NCI-H2196 (cell line): ENCODE measurements at regions not wholly inside any gene's neighbourhood (a gene's known extent, or its start where the extent isn't known, plus 50 kb on each side); places are given as distances from the start of the nearest gene placed in this dataset.
"Not testable (repeated sequence)": the region's sequence is repeated elsewhere in the genome, so short reads cannot be mapped to it uniquely, and the experiment has no call there.

Source experiments
- DNase-seq: peaks from one replicate; lab custom pipeline; 2025; ENCODE audit not compliant: unreplicated experiment; lab: John Stamatoyannopoulos, UW

- no peak for DNase-seq
Observed at GRCh38 chr20:17837179-17837578, 131.4 kb downstream of the SNX5 start.

DNA sequence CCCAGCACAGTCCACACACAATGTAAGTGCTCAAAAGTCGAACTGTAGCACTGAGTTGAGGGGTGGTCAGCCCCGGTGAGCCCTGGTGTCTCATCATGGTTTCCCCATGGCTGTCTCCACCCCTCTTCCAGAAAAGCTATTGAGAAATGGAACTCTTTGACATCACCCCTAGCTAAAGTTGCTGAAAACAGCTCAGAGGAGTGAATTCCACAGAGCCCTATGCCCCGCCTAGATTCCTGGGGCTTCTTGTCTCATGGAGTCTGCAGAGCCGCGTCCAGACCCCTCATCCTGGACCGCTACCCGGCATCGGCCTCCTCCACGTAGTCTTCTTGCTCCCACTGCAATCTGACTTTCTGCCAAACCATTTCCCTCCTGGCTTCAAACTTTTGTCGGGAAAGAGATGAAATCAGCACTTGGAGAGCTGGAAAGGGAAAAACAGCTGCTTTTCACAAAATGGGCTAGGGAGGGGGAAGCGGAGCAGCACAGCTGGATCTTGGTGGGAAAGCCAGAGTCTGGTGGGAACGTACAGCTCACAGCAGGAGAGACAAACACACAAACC is 132.2 kb downstream of the SNX5 start:
- no peak for DNase-seq

DNA sequence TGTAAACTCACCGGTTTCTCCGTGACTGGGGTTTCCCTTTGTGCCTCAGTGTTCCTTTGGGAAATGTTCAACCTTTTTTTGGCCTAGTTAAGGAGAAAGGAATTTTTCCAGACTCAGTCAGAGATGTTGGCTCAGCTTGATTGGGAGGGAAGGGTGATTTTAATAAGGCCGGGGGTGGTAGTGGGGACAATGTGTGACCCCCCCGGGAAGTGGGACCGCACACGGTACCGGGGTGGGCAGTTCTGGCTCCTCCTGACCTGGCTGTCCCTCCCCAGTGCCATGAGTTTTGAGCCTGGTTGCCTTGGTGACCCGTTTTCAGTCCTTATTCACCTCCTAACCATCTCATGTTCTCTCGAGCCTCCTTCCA is 132.7 kb downstream of the SNX5 start:
- no peak for DNase-seq

GRCh38 chr20:17835240-17835933 is 133.2 kb downstream of the SNX5 start:
- DNase-seq: no peak

DNA sequence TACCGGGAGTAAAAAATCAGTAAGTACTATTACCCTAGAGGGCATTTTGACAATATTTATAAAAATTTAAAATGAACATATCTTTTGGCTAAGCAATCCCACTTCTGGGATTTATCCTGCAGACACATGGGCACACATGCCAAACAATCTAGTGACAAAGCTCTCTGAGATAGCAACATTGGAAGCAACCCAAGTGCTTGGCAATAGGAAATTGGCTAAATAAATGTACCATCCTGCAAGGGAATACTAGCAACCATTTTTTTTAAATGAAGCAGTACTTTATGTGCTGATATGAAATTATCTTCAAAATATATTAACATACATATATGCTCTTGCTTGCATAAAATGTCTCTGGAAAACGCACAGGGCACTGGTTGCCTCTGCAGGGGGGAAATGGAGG is 133.8 kb downstream of the SNX5 start:
- no peak for DNase-seq

DNA sequence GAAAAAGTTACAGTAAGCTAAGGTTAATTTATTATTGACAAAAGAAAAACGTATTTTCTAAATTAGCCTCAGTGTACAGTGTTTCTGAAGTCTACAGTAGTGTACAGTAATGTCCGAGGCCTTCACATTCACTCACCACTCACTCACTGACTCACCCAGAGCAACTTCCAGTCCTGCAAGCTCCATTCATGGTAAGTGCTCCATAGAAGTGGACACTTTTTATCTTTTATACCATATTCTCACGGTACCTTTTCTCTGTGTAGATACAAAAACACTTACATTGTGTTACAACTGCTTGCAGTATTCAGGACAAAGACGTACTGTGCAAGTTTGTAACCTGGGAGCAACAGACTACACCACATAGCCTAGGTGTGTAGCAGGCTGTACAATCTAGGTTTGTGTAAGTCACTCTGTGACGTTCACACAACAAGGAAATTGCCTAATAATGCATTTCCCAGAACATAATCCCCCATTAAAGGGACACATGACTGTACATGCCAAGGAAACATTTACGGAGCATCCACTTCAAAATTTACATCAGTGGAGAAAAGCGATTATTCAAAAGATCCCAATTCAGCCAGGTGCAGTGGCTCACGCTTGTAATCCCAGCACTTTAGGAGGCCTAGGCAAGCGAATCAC is 133.4 kb downstream of the BANF2 start:
- no peak for DNase-seq

GRCh38 chr20:17832236-17832915 is 132.6 kb downstream of the BANF2 start:
- no peak for DNase-seq

DNA sequence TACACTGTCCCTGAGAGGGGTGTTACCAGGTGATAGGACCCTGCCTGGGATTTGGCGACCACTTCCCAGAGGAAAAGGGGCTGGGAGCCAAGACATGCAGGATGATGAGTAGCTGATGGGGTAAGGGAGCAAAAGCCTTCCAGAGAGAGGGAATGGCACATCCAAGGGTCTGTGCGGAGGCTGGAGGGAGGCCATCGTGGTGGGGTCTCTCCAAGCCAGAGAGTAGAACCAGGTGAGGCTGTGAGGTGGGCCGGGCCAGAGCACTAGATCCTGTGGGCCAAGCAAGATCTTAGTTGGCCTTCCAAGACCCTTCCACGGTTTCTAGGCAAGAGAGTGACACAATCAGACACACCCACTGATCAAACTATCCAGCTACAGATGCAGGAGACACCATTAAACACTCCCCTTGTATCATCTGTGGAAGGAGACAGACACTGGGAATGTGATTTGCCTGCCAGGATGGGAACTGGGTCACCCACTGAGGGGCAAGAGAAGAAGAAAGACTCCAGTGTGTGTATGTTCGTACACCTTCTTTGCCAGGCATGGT is 128.9 kb downstream of the BANF2 start:
- no peak for DNase-seq

DNA sequence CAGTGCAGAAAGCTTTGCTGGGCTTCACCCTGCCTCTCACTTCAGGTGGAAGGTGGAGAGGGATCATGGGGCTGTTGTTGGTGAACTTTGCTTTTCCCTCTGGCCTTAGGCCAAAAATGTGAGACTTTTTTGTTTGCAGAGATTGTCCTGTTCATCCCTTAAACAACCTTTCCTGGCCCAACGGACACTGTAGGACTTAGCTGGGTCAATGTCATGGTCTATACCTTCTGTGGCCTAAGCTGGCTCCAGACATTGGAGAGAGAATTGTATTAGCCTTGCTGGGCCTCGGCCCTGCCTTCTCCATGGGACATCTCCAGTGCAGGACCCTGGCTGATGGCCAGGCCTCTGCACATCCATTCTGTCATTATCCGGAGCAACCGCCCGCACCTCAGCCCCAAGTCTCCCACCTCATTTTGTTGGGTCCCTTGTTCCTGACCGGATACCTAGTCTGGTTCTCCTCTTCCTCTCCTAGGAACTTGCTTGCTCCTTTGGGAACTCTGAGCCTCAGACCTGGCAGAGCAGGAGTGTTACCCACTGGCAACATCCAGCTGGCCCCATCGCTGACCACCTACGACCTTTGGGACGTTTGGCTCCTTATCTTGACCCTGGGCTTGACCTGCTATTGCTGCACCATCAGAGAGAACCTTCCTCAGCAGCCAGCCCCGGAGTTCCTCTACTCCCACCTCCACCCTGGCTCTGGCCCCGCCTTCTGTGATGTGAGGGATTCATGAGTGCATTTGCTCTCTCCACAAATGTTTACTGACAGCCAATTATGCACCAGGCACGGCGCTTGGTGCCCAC is 128.2 kb downstream of the BANF2 start:
- no peak for DNase-seq

DNA sequence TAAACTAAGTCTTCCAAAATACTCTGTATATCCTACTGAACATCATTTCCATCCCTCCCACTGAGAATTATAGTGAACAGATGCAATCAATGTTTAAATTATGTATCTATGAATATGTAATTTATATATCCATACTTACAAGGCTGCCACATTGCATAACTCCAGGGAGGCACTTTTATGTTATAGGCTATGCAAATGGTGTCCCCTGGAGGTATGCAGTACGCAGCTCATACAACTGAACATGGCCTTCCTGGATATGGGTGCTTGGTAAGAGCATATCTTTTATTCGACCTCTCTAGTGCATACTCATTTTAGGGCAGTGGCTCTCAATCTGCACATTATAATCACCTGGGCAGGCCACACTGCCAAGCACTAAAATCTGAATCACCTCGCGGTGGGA is 127.3 kb downstream of the BANF2 start:
- DNase-seq: no peak

DNA sequence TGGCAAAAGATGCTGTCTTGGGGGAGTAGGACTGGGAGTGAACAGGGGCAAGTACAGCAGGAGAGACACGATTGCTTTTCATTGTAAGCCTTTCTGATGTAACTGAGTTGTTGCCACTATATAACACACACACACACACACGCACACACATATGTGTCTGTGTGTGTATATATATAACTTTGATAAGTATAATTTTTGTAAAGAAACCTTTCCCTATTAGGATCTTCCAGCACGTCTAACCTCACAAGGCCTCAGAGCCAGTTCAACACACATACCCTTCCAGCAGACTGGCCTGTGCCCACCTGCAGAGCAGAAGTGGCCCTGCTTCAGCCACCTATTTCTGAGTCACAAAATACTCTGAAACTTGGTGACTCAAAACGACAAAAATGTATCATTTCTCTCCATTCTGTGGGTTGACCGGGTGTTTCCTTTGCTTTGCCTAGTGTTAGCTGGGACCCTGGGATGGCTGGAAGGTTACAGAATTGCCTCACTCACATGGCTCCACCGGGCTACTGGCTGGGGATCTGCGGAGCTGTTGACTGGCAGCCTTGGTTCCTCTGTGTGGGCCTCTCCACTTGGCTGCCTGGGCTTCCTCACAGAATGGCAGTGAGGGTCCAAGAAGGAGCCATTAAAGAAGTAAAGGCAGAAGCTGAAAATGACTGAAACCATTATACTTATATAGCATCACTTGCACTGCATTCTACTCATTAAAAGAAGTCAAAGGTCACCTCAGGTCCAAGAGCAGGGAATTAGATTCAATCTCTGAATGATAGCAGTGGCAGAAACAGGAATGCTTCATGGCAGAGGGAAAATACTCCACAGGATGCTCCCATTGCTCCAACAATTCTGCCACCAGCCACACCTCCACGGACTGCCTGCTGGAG is 126.4 kb downstream of the BANF2 start:
- no peak for DNase-seq

GRCh38 chr20:17825252-17825959 is 125.6 kb downstream of the BANF2 start:
- DNase-seq: no peak

GRCh38 chr20:17824676-17825251 is 125.0 kb downstream of the BANF2 start:
- no peak for DNase-seq

DNA sequence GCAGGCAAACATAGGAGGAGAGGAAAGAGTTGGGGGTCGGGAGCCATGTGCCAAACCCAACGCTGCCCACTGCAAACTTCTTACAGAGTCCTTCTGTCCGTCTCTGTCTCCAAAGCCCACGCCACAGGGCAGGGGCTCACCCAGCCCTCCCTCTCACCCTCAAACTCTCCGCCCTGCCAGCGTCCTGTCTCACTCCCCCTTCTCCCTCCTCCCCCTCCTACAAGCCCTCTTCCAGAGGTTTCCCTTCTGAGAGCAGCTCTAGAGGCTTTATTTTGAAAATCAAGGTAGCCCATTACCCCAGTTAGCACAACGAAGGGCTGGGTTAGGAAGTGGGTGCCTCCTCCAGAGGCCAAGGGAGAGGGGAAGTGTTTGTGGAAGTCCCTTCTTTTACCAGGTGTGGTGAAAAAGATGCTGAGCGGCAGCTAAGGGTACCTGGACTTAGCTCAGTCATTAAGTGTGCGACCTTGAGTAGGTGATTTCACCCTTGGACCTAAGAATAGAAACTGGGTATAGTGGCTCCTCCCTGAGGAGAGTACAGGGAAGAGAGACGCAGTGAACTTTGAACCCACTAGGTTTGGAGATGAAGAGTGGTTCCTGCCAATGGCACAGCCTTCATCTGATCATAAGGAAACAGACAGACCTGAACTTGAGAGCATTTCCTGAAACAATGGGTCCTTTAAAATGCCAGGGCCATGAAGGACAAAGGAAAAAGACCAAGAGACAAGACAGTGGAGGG is 123.8 kb downstream of the BANF2 start:
- DNase-seq: no peak

GRCh38 chr20:17822540-17823408 is 123.0 kb downstream of the BANF2 start:
- DNase-seq: no peak

DNA sequence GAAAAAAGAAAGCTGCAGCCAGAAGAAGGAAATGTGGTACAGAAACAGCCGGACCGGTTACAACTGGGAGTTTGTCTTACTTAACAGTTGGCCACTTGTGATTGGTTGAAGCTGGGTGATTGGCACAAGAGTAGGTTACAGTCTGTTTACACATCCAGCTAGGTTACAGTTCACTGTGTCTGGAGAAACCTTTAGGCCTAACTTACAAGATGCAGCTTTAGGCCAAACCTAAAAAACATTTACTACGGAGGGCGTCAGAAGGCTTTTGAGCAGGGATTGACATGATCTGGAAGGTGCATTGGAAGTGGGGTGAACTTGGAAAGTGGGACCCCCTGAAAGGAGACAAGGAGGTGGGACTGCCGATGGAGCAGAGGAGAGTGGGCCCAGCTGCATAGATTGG is 122.3 kb downstream of the BANF2 start:
- DNase-seq: no peak

- not testable (repeated sequence) for DNase-seq
Observed at GRCh38 chr20:17821606-17822005, 121.8 kb downstream of the BANF2 start.
